SU-DHL-6 (cell line): ENCODE measurements at regions not wholly inside any gene's neighbourhood (a gene's known extent, or its start where the extent isn't known, plus 50 kb on each side); places are given as distances from the start of the nearest gene placed in this dataset.

Source experiments
- H2AFZ ChIP-seq: fragments of 200-600 bp; sonication (generic); 2 replicates; pipeline ENCODE4 v1.6.1; 2014; ENCODE audit warnings: low read depth, mild to moderate bottlenecking, moderate library complexity, mixed read lengths, antibody characterized with exemption, low read length; ENCODE audit not compliant: severe bottlenecking
- H3F3A ChIP-seq: fragments of 200-600 bp; shearing (Covaris generic); 2 replicates; pipeline ENCODE4 v1.6.0; 2016; ENCODE audit warnings: antibody characterized with exemption, mild to moderate bottlenecking; ENCODE audit not compliant: insufficient read depth
- H3K27ac ChIP-seq: fragments of 200-600 bp; sonication (generic); 2 replicates; pipeline ENCODE4 v1.5.1; 2016; ENCODE audit warnings: low read depth, mild to moderate bottlenecking, low read length, moderate library complexity, mixed read lengths
- H3K27me3 ChIP-seq: fragments of 200-600 bp; sonication (generic), shearing (Covaris generic); 2 replicates; pipeline ENCODE4 v1.6.0; 2014; ENCODE audit warnings: mild to moderate bottlenecking, low read length
- H3K36me3 ChIP-seq: fragments of 200-600 bp; sonication (generic); 2 replicates; pipeline ENCODE4 v1.6.1; 2014; ENCODE audit warnings: mild to moderate bottlenecking, low read length, mixed read lengths
- H3K4me2 ChIP-seq: fragments of 300-600, 200-600 bp; shearing (Covaris generic), sonication (generic); 2 replicates; pipeline ENCODE4 v1.6.0; 2014; ENCODE audit warnings: low read length, low read depth, mild to moderate bottlenecking; ENCODE audit not compliant: poor library complexity, severe bottlenecking
- H3K4me3 ChIP-seq: fragments of 200-600 bp; sonication (generic); 2 replicates; pipeline ENCODE4 v1.5.1; 2014; ENCODE audit warnings: antibody characterized with exemption, low read length, mild to moderate bottlenecking, mixed read lengths; ENCODE audit not compliant: insufficient read depth, poor library complexity, severe bottlenecking
- H3K79me2 ChIP-seq: fragments of 200-600 bp; sonication (generic); 2 replicates; pipeline ENCODE4 v1.6.1; 2014; ENCODE audit warnings: mild to moderate bottlenecking, low read length, moderate library complexity; ENCODE audit not compliant: insufficient read depth
- H3K9ac ChIP-seq: fragments of 200-600 bp; sonication (generic); 2 replicates; pipeline ENCODE4 v1.7.0; 2014; ENCODE audit warnings: mild to moderate bottlenecking, low read length
- H3K9me2 ChIP-seq: fragments of 200-600 bp; sonication (generic); replicated peaks from 2 replicates; pipeline ENCODE4 v1.6.1; 2014; ENCODE audit warnings: low read length; ENCODE audit not compliant: insufficient read depth
- H3K9me3 ChIP-seq: fragments of 200-600 bp; sonication (generic); 2 replicates; pipeline ENCODE4 v1.6.1; 2014; ENCODE audit warnings: low read length, mixed read lengths; ENCODE audit not compliant: insufficient read depth
- H4K20me1 ChIP-seq: fragments of 200-600 bp; sonication (generic); 2 replicates; pipeline ENCODE4 v1.6.1; 2014; ENCODE audit warnings: low read depth, mild to moderate bottlenecking, antibody characterized with exemption, low read length, moderate library complexity, mixed read lengths
- EZH2phosphoT487 ChIP-seq: fragments of 200-600 bp; sonication (generic), shearing (Covaris generic); conservative IDR thresholded peaks from 2 replicates; pipeline ENCODE4 v1.6.1; 2018; ENCODE audit warnings: mild to moderate bottlenecking, antibody characterized with exemption, low read length, moderate library complexity, mixed read lengths
- TF ChIP-seq, protein P1 (sequence below): fragments of 200-600 bp; sonication (generic); IDR thresholded peaks from one replicate; pipeline ENCODE4 v1.5.1; 2017; ENCODE audit warnings: antibody characterized with exemption, mild to moderate bottlenecking, low read length, moderate library complexity; ENCODE audit not compliant: insufficient read depth, poor library complexity, severe bottlenecking

DNA sequence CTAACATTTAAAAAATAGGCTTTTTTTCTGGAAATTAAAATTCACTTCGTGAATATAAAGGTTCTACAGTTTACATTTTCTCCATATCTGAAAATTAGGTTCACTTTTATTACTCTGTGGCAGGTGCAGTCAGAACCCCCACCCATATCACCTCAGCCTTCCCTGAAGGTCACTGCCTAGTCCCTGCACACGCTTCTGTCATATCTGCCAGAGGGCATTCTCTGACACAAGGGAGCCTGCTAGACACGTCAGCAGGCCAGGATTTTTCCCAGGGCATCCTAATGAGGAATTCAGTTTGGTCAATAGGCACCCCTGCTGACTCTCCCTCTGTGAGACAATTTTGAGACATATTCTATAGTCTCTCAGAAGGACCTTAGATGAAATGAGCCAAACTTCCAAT, 475.7 kb upstream of the PKDCC start:
- H3K4me2 ChIP-seq = no peak overlapping the region
- no peak overlapping the region for H2AFZ ChIP-seq
- no peaks in the 10 kb centered on the region for H3K79me2 ChIP-seq
- TF ChIP-seq, protein P1, sequence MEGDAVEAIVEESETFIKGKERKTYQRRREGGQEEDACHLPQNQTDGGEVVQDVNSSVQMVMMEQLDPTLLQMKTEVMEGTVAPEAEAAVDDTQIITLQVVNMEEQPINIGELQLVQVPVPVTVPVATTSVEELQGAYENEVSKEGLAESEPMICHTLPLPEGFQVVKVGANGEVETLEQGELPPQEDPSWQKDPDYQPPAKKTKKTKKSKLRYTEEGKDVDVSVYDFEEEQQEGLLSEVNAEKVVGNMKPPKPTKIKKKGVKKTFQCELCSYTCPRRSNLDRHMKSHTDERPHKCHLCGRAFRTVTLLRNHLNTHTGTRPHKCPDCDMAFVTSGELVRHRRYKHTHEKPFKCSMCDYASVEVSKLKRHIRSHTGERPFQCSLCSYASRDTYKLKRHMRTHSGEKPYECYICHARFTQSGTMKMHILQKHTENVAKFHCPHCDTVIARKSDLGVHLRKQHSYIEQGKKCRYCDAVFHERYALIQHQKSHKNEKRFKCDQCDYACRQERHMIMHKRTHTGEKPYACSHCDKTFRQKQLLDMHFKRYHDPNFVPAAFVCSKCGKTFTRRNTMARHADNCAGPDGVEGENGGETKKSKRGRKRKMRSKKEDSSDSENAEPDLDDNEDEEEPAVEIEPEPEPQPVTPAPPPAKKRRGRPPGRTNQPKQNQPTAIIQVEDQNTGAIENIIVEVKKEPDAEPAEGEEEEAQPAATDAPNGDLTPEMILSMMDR = no peak
- no peak for TF ChIP-seq EZH2phosphoT487
- H3F3A ChIP-seq = no peaks in the 10 kb centered on the region
- H3K9me2 ChIP-seq = no peaks in the 10 kb centered on the region
- H3K27ac ChIP-seq = no peak overlapping the region
- no peaks in the 10 kb centered on the region for H4K20me1 ChIP-seq
- no peaks in the 10 kb centered on the region for H3K27me3 ChIP-seq
- H3K9ac ChIP-seq = no peak overlapping the region
- H3K4me3 ChIP-seq = no peak overlapping the region
- H3K9me3 ChIP-seq = no peaks in the 10 kb centered on the region
- no peaks in the 10 kb centered on the region for H3K36me3 ChIP-seq

GRCh38 chr2:41576423-41576822, 471.4 kb upstream of the PKDCC start:
- Histone ChIP-seq H3K4me2 (no peak overlapping the region), H3K9me2 (no peaks in the 10 kb centered on the region), H2AFZ (no peak overlapping the region), H3K4me3 (no peak overlapping the region), H3K79me2 (no peaks in the 10 kb centered on the region), H3K9me3 (no peaks in the 10 kb centered on the region), H3F3A (no peaks in the 10 kb centered on the region), H4K20me1 (no peaks in the 10 kb centered on the region), H3K27me3 (no peaks in the 10 kb centered on the region), H3K36me3 (no peaks in the 10 kb centered on the region), H3K27ac (no peak overlapping the region), H3K9ac (no peak overlapping the region)
- no peak for TF ChIP-seq EZH2phosphoT487
- TF ChIP-seq, protein P1 = no peak

DNA sequence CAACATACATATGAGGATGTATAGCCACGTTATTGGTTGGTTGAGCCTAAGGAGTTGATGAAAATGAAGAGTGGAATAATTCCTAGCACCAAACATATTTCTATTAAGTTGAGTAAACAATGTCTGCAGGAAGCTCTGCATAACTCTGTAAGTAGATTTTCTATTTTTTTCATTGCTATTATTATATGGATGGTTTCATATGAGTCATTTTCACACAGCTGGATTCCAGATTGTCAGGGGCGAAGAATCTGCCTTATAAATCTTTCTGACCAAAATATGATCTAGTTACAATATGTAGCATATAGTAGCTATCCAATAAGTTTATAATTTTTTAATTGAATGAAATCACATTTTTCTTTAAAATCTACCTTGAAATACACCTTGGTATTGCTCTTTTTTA, 468.0 kb upstream of the PKDCC start:
- Histone ChIP-seq H3K4me2 (no peak overlapping the region), H3F3A (no peaks in the 10 kb centered on the region), H3K27me3 (no peaks in the 10 kb centered on the region), H3K9ac (no peak overlapping the region), H2AFZ (no peak overlapping the region), H3K36me3 (no peaks in the 10 kb centered on the region), H3K27ac (no peak overlapping the region), H3K9me2 (no peaks in the 10 kb centered on the region), H3K4me3 (no peak overlapping the region), H3K9me3 (no peaks in the 10 kb centered on the region), H4K20me1 (no peaks in the 10 kb centered on the region), H3K79me2 (no peaks in the 10 kb centered on the region)
- TF ChIP-seq EZH2phosphoT487 = no peak
- TF ChIP-seq, protein P1 = no peak
